ENCODE measurements at regions not wholly inside any gene's neighbourhood (a gene's known extent, or its start where the extent isn't known, plus 50 kb on each side); places are given as distances from the start of the nearest gene placed in this dataset.

DNA sequence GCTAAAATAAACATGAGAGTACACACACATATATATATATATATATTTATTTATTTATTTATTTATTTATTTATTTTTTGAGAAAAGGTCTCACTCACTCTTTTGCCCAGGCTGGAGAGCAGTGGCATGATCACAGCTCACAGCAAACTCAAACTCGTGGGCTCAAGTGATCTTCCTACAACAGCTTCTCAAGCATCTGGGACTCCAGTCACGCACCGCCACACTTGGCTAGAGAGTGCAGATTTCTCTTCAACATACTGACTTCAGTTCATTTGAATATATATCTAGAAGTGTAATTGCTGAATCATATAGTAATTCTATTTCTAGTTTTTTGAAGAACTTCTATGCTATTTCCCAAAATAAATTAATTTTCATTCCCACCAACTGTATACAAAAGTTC is 1711.8 kb downstream of the SLITRK5 start:
- H4K91ac ChIP-seq (ENCODE audit: insufficient read depth, low read depth, low read length), result no peak overlapping the region
- H3K9me1 ChIP-seq (ENCODE audit: insufficient read depth, low read length), result no peaks in the 10 kb centered on the region
- ChIA-PET POLR2A (ENCODE audit: unreplicated experiment) (no interaction called here), CTCF (no interaction called here)
- no peak overlapping the region for H2BK120ac ChIP-seq (ENCODE audit: low read depth, low read length)
- WGBS, 2 experiments (ENCODE audit: extremely low coverage in 2 of 2, insufficient read length in 1 of 2), result no CpG with 5 or more reads among the region's 3 CpGs
- no peaks in the 10 kb centered on the region for H3K36me3 ChIP-seq (ENCODE audit: control insufficient read depth, insufficient read depth, low read length)
- no peak overlapping the region for H2BK5ac ChIP-seq (ENCODE audit: low read depth, low read length, poor library complexity, severe bottlenecking)
- no peak overlapping the region for H2AFZ ChIP-seq (replicated peaks; ENCODE audit: low read length, poor library complexity)
- no TSS peak for BruUV-seq (replicated peaks)
- no peak overlapping the region for H3K23ac ChIP-seq (ENCODE audit: low read depth, low read length)
- no peak overlapping the region for H2BK20ac ChIP-seq (ENCODE audit: low read depth, low read length)
- H2AK5ac ChIP-seq (ENCODE audit: low read depth, low read length), result no peak overlapping the region
- dilution Hi-C loops (cut with HindIII; ENCODE audit: low sequenced_read_pairs, unreplicated experiment), result no loop called here
- no peak overlapping the region for H3K4me2 ChIP-seq (ENCODE audit: low read depth, low read length)
- no peak overlapping the region for H3K14ac ChIP-seq (replicated peaks; ENCODE audit: low read depth, low read length)
- no peak overlapping the region for H2BK15ac ChIP-seq (ENCODE audit: low read depth, low read length)
- no peaks in the 10 kb centered on the region for H4K20me1 ChIP-seq (ENCODE audit: insufficient read depth, low read length)
- no peak for DNase-seq
- H3K27ac ChIP-seq (ENCODE audit: insufficient read depth, low read length), result no peak overlapping the region
- no peaks in the 10 kb centered on the region for H3K4me1 ChIP-seq (ENCODE audit: control insufficient read depth, insufficient read depth, low read length)
- no peak overlapping the region for H4K5ac ChIP-seq (ENCODE audit: low read depth, low read length)
- intact Hi-C loops (cut with micrococcal nuclease), result no loop called here
- no peak overlapping the region for H4K8ac ChIP-seq (ENCODE audit: low read depth in 2 of 2, low read length in 2 of 2)
- H3K79me1 ChIP-seq (ENCODE audit: low read depth in 1 of 2, low read length in 2 of 2), result no peaks in the 10 kb centered on the region
- no peak overlapping the region for H3K18ac ChIP-seq (ENCODE audit: low read depth, low read length)
- H2AK9ac ChIP-seq (replicated peaks; ENCODE audit: low read depth, low read length, poor library complexity), result no peak overlapping the region
- no peak overlapping the region for H3K4ac ChIP-seq (ENCODE audit: low read depth, low read length)
- TF ChIP-seq, protein P1, sequence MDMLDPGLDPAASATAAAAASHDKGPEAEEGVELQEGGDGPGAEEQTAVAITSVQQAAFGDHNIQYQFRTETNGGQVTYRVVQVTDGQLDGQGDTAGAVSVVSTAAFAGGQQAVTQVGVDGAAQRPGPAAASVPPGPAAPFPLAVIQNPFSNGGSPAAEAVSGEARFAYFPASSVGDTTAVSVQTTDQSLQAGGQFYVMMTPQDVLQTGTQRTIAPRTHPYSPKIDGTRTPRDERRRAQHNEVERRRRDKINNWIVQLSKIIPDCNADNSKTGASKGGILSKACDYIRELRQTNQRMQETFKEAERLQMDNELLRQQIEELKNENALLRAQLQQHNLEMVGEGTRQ (IDR thresholded peaks at IDR 0.05; ENCODE audit: low read depth, low read length), result no peak
- TF ChIP-seq MAFK (IDR thresholded peaks at IDR 0.05; ENCODE audit: low read depth, low read length) (no peak), MXI1 (IDR thresholded peaks at IDR 0.05; ENCODE audit: borderline replicate concordance, low read depth, low read length) (no peak), CEBPB (IDR thresholded peaks at IDR 0.05; ENCODE audit: low read depth, low read length) (no peak), SMC3 (IDR thresholded peaks at IDR 0.05; ENCODE audit: low read depth, low read length) (no peak), MAZ (IDR thresholded peaks at IDR 0.05; ENCODE audit: borderline replicate concordance, low read depth, low read length) (no peak), RFX5 (IDR thresholded peaks at IDR 0.05; ENCODE audit: low read depth, low read length) (no peak), NFE2L2 (IDR thresholded peaks at IDR 0.05; ENCODE audit: low read depth, low read length) (no peak), RCOR1 (IDR thresholded peaks at IDR 0.05; ENCODE audit: insufficient replicate concordance, low read length) (no peak), BHLHE40 (IDR thresholded peaks at IDR 0.05; ENCODE audit: low read depth, low read length) (no peak), POLR2A (IDR thresholded peaks at IDR 0.05; ENCODE audit: low read depth, low read length) (no peak), RAD21 (IDR thresholded peaks at IDR 0.05; ENCODE audit: low read length) (no peak), CHD1 (IDR thresholded peaks at IDR 0.05; ENCODE audit: low read depth, low read length) (no peak), FOS (IDR thresholded peaks at IDR 0.05; ENCODE audit: low read depth, low read length) (no peak)
- TF ChIP-seq, protein P2, sequence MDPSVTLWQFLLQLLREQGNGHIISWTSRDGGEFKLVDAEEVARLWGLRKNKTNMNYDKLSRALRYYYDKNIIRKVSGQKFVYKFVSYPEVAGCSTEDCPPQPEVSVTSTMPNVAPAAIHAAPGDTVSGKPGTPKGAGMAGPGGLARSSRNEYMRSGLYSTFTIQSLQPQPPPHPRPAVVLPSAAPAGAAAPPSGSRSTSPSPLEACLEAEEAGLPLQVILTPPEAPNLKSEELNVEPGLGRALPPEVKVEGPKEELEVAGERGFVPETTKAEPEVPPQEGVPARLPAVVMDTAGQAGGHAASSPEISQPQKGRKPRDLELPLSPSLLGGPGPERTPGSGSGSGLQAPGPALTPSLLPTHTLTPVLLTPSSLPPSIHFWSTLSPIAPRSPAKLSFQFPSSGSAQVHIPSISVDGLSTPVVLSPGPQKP (IDR thresholded peaks at IDR 0.05; ENCODE audit: borderline replicate concordance, low read depth, low read length), result no peak
- TF ChIP-seq, protein P3, sequence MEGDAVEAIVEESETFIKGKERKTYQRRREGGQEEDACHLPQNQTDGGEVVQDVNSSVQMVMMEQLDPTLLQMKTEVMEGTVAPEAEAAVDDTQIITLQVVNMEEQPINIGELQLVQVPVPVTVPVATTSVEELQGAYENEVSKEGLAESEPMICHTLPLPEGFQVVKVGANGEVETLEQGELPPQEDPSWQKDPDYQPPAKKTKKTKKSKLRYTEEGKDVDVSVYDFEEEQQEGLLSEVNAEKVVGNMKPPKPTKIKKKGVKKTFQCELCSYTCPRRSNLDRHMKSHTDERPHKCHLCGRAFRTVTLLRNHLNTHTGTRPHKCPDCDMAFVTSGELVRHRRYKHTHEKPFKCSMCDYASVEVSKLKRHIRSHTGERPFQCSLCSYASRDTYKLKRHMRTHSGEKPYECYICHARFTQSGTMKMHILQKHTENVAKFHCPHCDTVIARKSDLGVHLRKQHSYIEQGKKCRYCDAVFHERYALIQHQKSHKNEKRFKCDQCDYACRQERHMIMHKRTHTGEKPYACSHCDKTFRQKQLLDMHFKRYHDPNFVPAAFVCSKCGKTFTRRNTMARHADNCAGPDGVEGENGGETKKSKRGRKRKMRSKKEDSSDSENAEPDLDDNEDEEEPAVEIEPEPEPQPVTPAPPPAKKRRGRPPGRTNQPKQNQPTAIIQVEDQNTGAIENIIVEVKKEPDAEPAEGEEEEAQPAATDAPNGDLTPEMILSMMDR (conservative IDR thresholded peaks at IDR 0.05; ENCODE audit: low read depth, low read length), result no peak
- H3K27me3 ChIP-seq (ENCODE audit: control insufficient read depth, insufficient read depth, low read length), result no peaks in the 10 kb centered on the region
- H3K56ac ChIP-seq (ENCODE audit: extremely low read depth, insufficient read depth, low read length), result no peak overlapping the region
- ATAC-seq (ENCODE audit: low read depth), result no peak
- no peaks in the 10 kb centered on the region for H3K9me3 ChIP-seq (ENCODE audit: control insufficient read depth, insufficient read depth, low read length)
- no peak overlapping the region for H3K9ac ChIP-seq (ENCODE audit: low read depth, low read length)
- in situ Hi-C loops (cut with MboI; ENCODE audit: low sequenced_read_pairs), result no loop called here
- H3K4me3 ChIP-seq (ENCODE audit: insufficient read depth, low read depth, low read length), result no peak overlapping the region

Measured in IMR-90 (cell line).